ENCODE measurements at regions not wholly inside any gene's neighbourhood (a gene's known extent, or its start where the extent isn't known, plus 50 kb on each side); places are given as distances from the start of the nearest gene placed in this dataset.

GRCh38 chr1:38508232-38508631 lies 351.3 kb downstream of the RRAGC start:
- Histone ChIP-seq H3K18ac (ENCODE audit: low read length) (no peak overlapping the region), H3K14ac (ENCODE audit: low read length) (no peak overlapping the region), H4K8ac (ENCODE audit: low read depth, low read length) (no peak overlapping the region), H3K4me3 (ENCODE audit: low read depth, low read length) (no peak overlapping the region), H2BK5ac (ENCODE audit: low read depth, low read length, poor library complexity) (no peak overlapping the region), H2BK120ac (ENCODE audit: insufficient read depth, low read length, poor library complexity) (no peak overlapping the region), H3K9ac (ENCODE audit: low read length) (no peak overlapping the region), H3K27ac (ENCODE audit: low read depth, low read length) (no peak overlapping the region), H3K27me3 (ENCODE audit: insufficient read depth, low read length) (no peaks in the 10 kb centered on the region), H3K79me2 (ENCODE audit: control insufficient read depth, insufficient read depth, low read length, poor library complexity) (no peaks in the 10 kb centered on the region), H3K4me1 (ENCODE audit: control insufficient read depth in 1 of 2, insufficient read depth in 2 of 2, low read length in 2 of 2) (no peaks in the 10 kb centered on the region), H3K23ac (ENCODE audit: low read length) (no peak overlapping the region), H2BK12ac (ENCODE audit: low read length) (no peak overlapping the region), H3K4ac (ENCODE audit: low read depth, low read length) (no peak overlapping the region), H3K36me3 (ENCODE audit: control insufficient read depth in 1 of 2, insufficient read depth in 2 of 2, low read length in 2 of 2) (no peaks in the 10 kb centered on the region), H3K4me2 (ENCODE audit: low read length) (no peak overlapping the region), H4K91ac (ENCODE audit: low read depth, low read length) (no peak overlapping the region), H3K79me1 (ENCODE audit: low read length) (no peaks in the 10 kb centered on the region), H3K9me3 (ENCODE audit: insufficient read depth, low read depth, low read length) (no peaks in the 10 kb centered on the region), H2AFZ (ENCODE audit: insufficient read depth, low read length, poor library complexity) (no peak overlapping the region), H2AK5ac (ENCODE audit: low read length) (no peak overlapping the region), H4K12ac (ENCODE audit: low read depth, low read length) (no peak overlapping the region)
- no CpG with 5 or more reads among the region's 6 CpGs for WGBS (ENCODE audit: extremely low coverage, insufficient coverage, insufficient read length)
- no peak for DNase-seq

- Histone ChIP-seq H3K4ac (ENCODE audit: low read depth, low read length) (no peak overlapping the region), H3K14ac (ENCODE audit: low read length) (no peak overlapping the region), H3K9me3 (ENCODE audit: insufficient read depth, low read depth, low read length) (no peaks in the 10 kb centered on the region), H3K18ac (ENCODE audit: low read length) (no peak overlapping the region), H2AFZ (ENCODE audit: insufficient read depth, low read length, poor library complexity) (no peak overlapping the region), H3K36me3 (ENCODE audit: control insufficient read depth in 1 of 2, insufficient read depth in 2 of 2, low read length in 2 of 2) (no peaks in the 10 kb centered on the region), H3K9ac (ENCODE audit: low read length) (no peak overlapping the region), H2BK120ac (ENCODE audit: insufficient read depth, low read length, poor library complexity) (no peak overlapping the region), H3K4me1 (ENCODE audit: control insufficient read depth in 1 of 2, insufficient read depth in 2 of 2, low read length in 2 of 2) (no peaks in the 10 kb centered on the region), H3K27me3 (ENCODE audit: insufficient read depth, low read length) (no peaks in the 10 kb centered on the region), H3K79me2 (ENCODE audit: control insufficient read depth, insufficient read depth, low read length, poor library complexity) (no peaks in the 10 kb centered on the region), H3K4me2 (ENCODE audit: low read length) (no peak overlapping the region), H3K27ac (ENCODE audit: low read depth, low read length) (no peak overlapping the region), H2AK5ac (ENCODE audit: low read length) (no peak overlapping the region), H4K8ac (ENCODE audit: low read depth, low read length) (no peak overlapping the region), H3K23ac (ENCODE audit: low read length) (no peak overlapping the region), H3K79me1 (ENCODE audit: low read length) (no peaks in the 10 kb centered on the region), H2BK12ac (ENCODE audit: low read length) (no peak overlapping the region), H3K4me3 (ENCODE audit: low read depth, low read length) (no peak overlapping the region), H4K91ac (ENCODE audit: low read depth, low read length) (no peak overlapping the region), H4K12ac (ENCODE audit: low read depth, low read length) (no peak overlapping the region), H2BK5ac (ENCODE audit: low read depth, low read length, poor library complexity) (no peak overlapping the region)
- no CpG with 5 or more reads among the region's 6 CpGs for WGBS (ENCODE audit: extremely low coverage, insufficient coverage, insufficient read length)
- no peak for DNase-seq
Observed at GRCh38 chr1:38507563-38507962, 352.0 kb downstream of the RRAGC start.

GRCh38 chr1:38505944-38506343 lies 353.6 kb downstream of the RRAGC start:
- no peak overlapping the region for H3K14ac ChIP-seq (ENCODE audit: low read length)

GRCh38 chr1:38502758-38503157 lies 356.8 kb downstream of the RRAGC start:
- no peak overlapping the region for H3K23ac ChIP-seq (ENCODE audit: low read length)
- H2BK120ac ChIP-seq (ENCODE audit: insufficient read depth, low read length, poor library complexity), result no peak overlapping the region
- H4K8ac ChIP-seq (ENCODE audit: low read depth, low read length), result no peak overlapping the region
- no peak overlapping the region for H4K91ac ChIP-seq (ENCODE audit: low read depth, low read length)
- H3K4me2 ChIP-seq (ENCODE audit: low read length), result no peak overlapping the region
- H3K79me1 ChIP-seq (ENCODE audit: low read length), result no peaks in the 10 kb centered on the region
- H3K9ac ChIP-seq (ENCODE audit: low read length), result no peak overlapping the region
- H2AK5ac ChIP-seq (ENCODE audit: low read length), result no peak overlapping the region
- no peaks in the 10 kb centered on the region for H3K27me3 ChIP-seq (ENCODE audit: insufficient read depth, low read length)
- no peak overlapping the region for H2BK12ac ChIP-seq (ENCODE audit: low read length)
- no peak overlapping the region for H3K18ac ChIP-seq (ENCODE audit: low read length)
- no peak overlapping the region for H3K14ac ChIP-seq (ENCODE audit: low read length)
- H4K12ac ChIP-seq (ENCODE audit: low read depth, low read length), result no peak overlapping the region
- H3K36me3 ChIP-seq (ENCODE audit: control insufficient read depth in 1 of 2, insufficient read depth in 2 of 2, low read length in 2 of 2), result no peaks in the 10 kb centered on the region
- H3K4ac ChIP-seq (ENCODE audit: low read depth, low read length), result no peak overlapping the region
- no peak overlapping the region for H2BK5ac ChIP-seq (ENCODE audit: low read depth, low read length, poor library complexity)
- H3K79me2 ChIP-seq (ENCODE audit: control insufficient read depth, insufficient read depth, low read length, poor library complexity), result no peaks in the 10 kb centered on the region
- H3K4me3 ChIP-seq (ENCODE audit: low read depth, low read length), result no peak overlapping the region
- H3K27ac ChIP-seq (ENCODE audit: low read depth, low read length), result no peak overlapping the region
- no peak overlapping the region for H2AFZ ChIP-seq (ENCODE audit: insufficient read depth, low read length, poor library complexity)
- DNase-seq, result no peak
- WGBS (ENCODE audit: extremely low coverage, insufficient coverage, insufficient read length), result no CpG with 5 or more reads among the region's 4 CpGs
- H3K4me1 ChIP-seq (ENCODE audit: control insufficient read depth in 1 of 2, insufficient read depth in 2 of 2, low read length in 2 of 2), result no peaks in the 10 kb centered on the region
- no peaks in the 10 kb centered on the region for H3K9me3 ChIP-seq (ENCODE audit: insufficient read depth, low read depth, low read length)

More at GRCh38 chr1:38505944-38506343, 353.6 kb downstream of the RRAGC start:
- Histone ChIP-seq H2BK120ac (ENCODE audit: insufficient read depth, low read length, poor library complexity) (no peak overlapping the region), H3K79me1 (ENCODE audit: low read length) (no peaks in the 10 kb centered on the region), H3K4me1 (ENCODE audit: control insufficient read depth in 1 of 2, insufficient read depth in 2 of 2, low read length in 2 of 2) (no peaks in the 10 kb centered on the region), H3K4ac (ENCODE audit: low read depth, low read length) (no peak overlapping the region), H3K27ac (ENCODE audit: low read depth, low read length) (no peak overlapping the region), H3K9me3 (ENCODE audit: insufficient read depth, low read depth, low read length) (no peaks in the 10 kb centered on the region), H2BK12ac (ENCODE audit: low read length) (no peak overlapping the region), H2AK5ac (ENCODE audit: low read length) (no peak overlapping the region), H4K8ac (ENCODE audit: low read depth, low read length) (no peak overlapping the region), H2BK5ac (ENCODE audit: low read depth, low read length, poor library complexity) (no peak overlapping the region), H3K23ac (ENCODE audit: low read length) (no peak overlapping the region), H4K12ac (ENCODE audit: low read depth, low read length) (no peak overlapping the region), H3K9ac (ENCODE audit: low read length) (no peak overlapping the region), H3K27me3 (ENCODE audit: insufficient read depth, low read length) (no peaks in the 10 kb centered on the region), H3K18ac (ENCODE audit: low read length) (no peak overlapping the region), H3K4me3 (ENCODE audit: low read depth, low read length) (no peak overlapping the region), H4K91ac (ENCODE audit: low read depth, low read length) (no peak overlapping the region), H3K4me2 (ENCODE audit: low read length) (no peak overlapping the region), H3K79me2 (ENCODE audit: control insufficient read depth, insufficient read depth, low read length, poor library complexity) (no peaks in the 10 kb centered on the region), H3K36me3 (ENCODE audit: control insufficient read depth in 1 of 2, insufficient read depth in 2 of 2, low read length in 2 of 2) (no peaks in the 10 kb centered on the region), H2AFZ (ENCODE audit: insufficient read depth, low read length, poor library complexity) (no peak overlapping the region)
- no CpG with 5 or more reads among the region's 8 CpGs for WGBS (ENCODE audit: extremely low coverage, insufficient coverage, insufficient read length)
- DNase-seq, result no peak

Data from trophoblast cell (in vitro differentiated cells and primary cell).